Dendritic cell treated with granulocyte-macrophage colony-stimulating factor and Interleukin-4, amounts not matched to agents 40 ng/mL and 50 ng/mL, for 4 days (primary cell): ENCODE measurements at regions not wholly inside any gene's neighbourhood (a gene's known extent, or its start where the extent isn't known, plus 50 kb on each side); places are given as distances from the start of the nearest gene placed in this dataset.
"Not testable (repeated sequence)": the region's sequence is repeated elsewhere in the genome, so short reads cannot be mapped to it uniquely, and the experiment has no call there.

ENCODE experiments used
- H3K27ac Mint-ChIP-seq: one replicate; pipeline ENCODE4 v1.8.0; 2022; ENCODE audit warnings: mild to moderate bottlenecking, mixed read lengths
- H3K27me3 Mint-ChIP-seq: one replicate; pipeline ENCODE4 v1.8.0; 2022; ENCODE audit warnings: mild to moderate bottlenecking, mixed read lengths
- H3K36me3 Mint-ChIP-seq: one replicate; pipeline ENCODE4 v1.8.0; 2022; ENCODE audit warnings: low read depth, mixed read lengths
- H3K4me1 Mint-ChIP-seq: one replicate; pipeline ENCODE4 v1.8.0; 2022; ENCODE audit warnings: low read depth, mixed read lengths
- H3K4me3 Mint-ChIP-seq: one replicate; pipeline ENCODE4 v1.8.0; 2022; ENCODE audit warnings: mild to moderate bottlenecking, moderate library complexity, mixed read lengths
- H3K9me3 Mint-ChIP-seq: one replicate; pipeline ENCODE4 v1.8.0; 2022; ENCODE audit warnings: mixed read lengths
- intact Hi-C: fragments of 100-400 bp; cut with micrococcal nuclease; formaldehyde crosslinking; loops from one replicate; pipeline ENCODE4 v1.15.0; 2022

GRCh38 chr4:56132835-56133234 is 184.1 kb downstream of the CEP135 start:
- Mint-ChIP-seq H3K36me3 (no peaks in the 10 kb centered on the region), H3K27ac (no peak overlapping the region), H3K9me3 (no peaks in the 10 kb centered on the region), H3K4me3 (no peak overlapping the region), H3K4me1 (no peaks in the 10 kb centered on the region), H3K27me3 (no peaks in the 10 kb centered on the region)
- intact Hi-C loops: no loop called here

GRCh38 chr4:56132188-56132587 is 183.4 kb downstream of the CEP135 start:
- H3K36me3 Mint-ChIP-seq, H3K4me3 Mint-ChIP-seq, H3K27me3 Mint-ChIP-seq, intact Hi-C loops, H3K9me3 Mint-ChIP-seq, H3K4me1 Mint-ChIP-seq, H3K27ac Mint-ChIP-seq: not testable (repeated sequence)

GRCh38 chr4:56130606-56131155 is 181.9 kb downstream of the CEP135 start:
- H3K4me1 Mint-ChIP-seq: no peaks in the 10 kb centered on the region
- H3K27me3 Mint-ChIP-seq: no peaks in the 10 kb centered on the region
- no peak overlapping the region for H3K4me3 Mint-ChIP-seq
- H3K9me3 Mint-ChIP-seq: no peaks in the 10 kb centered on the region
- H3K27ac Mint-ChIP-seq: no peak overlapping the region
- no peaks in the 10 kb centered on the region for H3K36me3 Mint-ChIP-seq
- intact Hi-C loops: no loop called here

GRCh38 chr4:56129431-56129861 is 180.7 kb downstream of the CEP135 start:
- H3K9me3 Mint-ChIP-seq: no peaks in the 10 kb centered on the region
- intact Hi-C loops: no loop called here

GRCh38 chr4:56128213-56128612 is 179.5 kb downstream of the CEP135 start:
- intact Hi-C loops: no loop called here
- no peak overlapping the region for H3K4me3 Mint-ChIP-seq
- no peak overlapping the region for H3K27ac Mint-ChIP-seq
- no peaks in the 10 kb centered on the region for H3K4me1 Mint-ChIP-seq
- H3K27me3 Mint-ChIP-seq: no peaks in the 10 kb centered on the region
- no peaks in the 10 kb centered on the region for H3K9me3 Mint-ChIP-seq
- no peaks in the 10 kb centered on the region for H3K36me3 Mint-ChIP-seq

More at GRCh38 chr4:56129431-56129861, 180.7 kb downstream of the CEP135 start:
- H3K4me3 Mint-ChIP-seq: no peak overlapping the region
- no peaks in the 10 kb centered on the region for H3K27me3 Mint-ChIP-seq
- H3K36me3 Mint-ChIP-seq: no peaks in the 10 kb centered on the region
- H3K4me1 Mint-ChIP-seq: no peaks in the 10 kb centered on the region
- H3K27ac Mint-ChIP-seq: no peak overlapping the region

- Mint-ChIP-seq H3K27ac (no peak overlapping the region), H3K36me3 (no peaks in the 10 kb centered on the region), H3K9me3 (no peaks in the 10 kb centered on the region), H3K4me3 (no peak overlapping the region), H3K4me1 (no peaks in the 10 kb centered on the region), H3K27me3 (no peaks in the 10 kb centered on the region)
- intact Hi-C loops: no loop called here
Measured at GRCh38 chr4:56127716-56128115, 179.0 kb downstream of the CEP135 start.

- no peaks in the 10 kb centered on the region for H3K27me3 Mint-ChIP-seq
- intact Hi-C loops: no loop called here
Measured at GRCh38 chr4:56123547-56123946, 174.8 kb downstream of the CEP135 start.

GRCh38 chr4:56123051-56123450 is 174.3 kb downstream of the CEP135 start:
- intact Hi-C loops: no loop called here
- Mint-ChIP-seq H3K9me3 (no peaks in the 10 kb centered on the region), H3K27ac (no peak overlapping the region), H3K36me3 (no peaks in the 10 kb centered on the region), H3K27me3 (no peaks in the 10 kb centered on the region), H3K4me1 (no peaks in the 10 kb centered on the region), H3K4me3 (no peak overlapping the region)

More at GRCh38 chr4:56123547-56123946, 174.8 kb downstream of the CEP135 start:
- H3K4me3 Mint-ChIP-seq: no peak overlapping the region
- no peaks in the 10 kb centered on the region for H3K36me3 Mint-ChIP-seq
- no peaks in the 10 kb centered on the region for H3K4me1 Mint-ChIP-seq
- H3K9me3 Mint-ChIP-seq: no peaks in the 10 kb centered on the region
- no peak overlapping the region for H3K27ac Mint-ChIP-seq

- intact Hi-C loops: no loop called here
- no peaks in the 10 kb centered on the region for H3K27me3 Mint-ChIP-seq
- H3K36me3 Mint-ChIP-seq: no peaks in the 10 kb centered on the region
- H3K9me3 Mint-ChIP-seq: no peaks in the 10 kb centered on the region
- no peaks in the 10 kb centered on the region for H3K4me1 Mint-ChIP-seq
- no peak overlapping the region for H3K4me3 Mint-ChIP-seq
- no peak overlapping the region for H3K27ac Mint-ChIP-seq
Measured at GRCh38 chr4:56118845-56119244, 170.1 kb downstream of the CEP135 start.

GRCh38 chr4:56118055-56118454 is 169.3 kb downstream of the CEP135 start:
- Mint-ChIP-seq H3K9me3 (no peaks in the 10 kb centered on the region), H3K27me3 (no peaks in the 10 kb centered on the region), H3K36me3 (no peaks in the 10 kb centered on the region), H3K4me3 (no peak overlapping the region), H3K27ac (no peak overlapping the region), H3K4me1 (no peaks in the 10 kb centered on the region)
- intact Hi-C loops: no loop called here

GRCh38 chr4:56115898-56116297 is 167.2 kb downstream of the CEP135 start:
- no peaks in the 10 kb centered on the region for H3K27me3 Mint-ChIP-seq
- H3K36me3 Mint-ChIP-seq: no peaks in the 10 kb centered on the region
- no peak overlapping the region for H3K27ac Mint-ChIP-seq
- H3K4me3 Mint-ChIP-seq: no peak overlapping the region
- no peaks in the 10 kb centered on the region for H3K4me1 Mint-ChIP-seq
- intact Hi-C loops: no loop called here
- H3K9me3 Mint-ChIP-seq: no peaks in the 10 kb centered on the region

- Mint-ChIP-seq H3K4me1 (no peaks in the 10 kb centered on the region), H3K9me3 (no peaks in the 10 kb centered on the region), H3K36me3 (no peaks in the 10 kb centered on the region), H3K27me3 (no peaks in the 10 kb centered on the region), H3K4me3 (no peak overlapping the region), H3K27ac (no peak overlapping the region)
- intact Hi-C loops: no loop called here
Measured at GRCh38 chr4:56112377-56112776, 163.6 kb downstream of the CEP135 start.

GRCh38 chr4:56106180-56107147 is 157.7 kb downstream of the CEP135 start:
- H3K4me1 Mint-ChIP-seq: no peaks in the 10 kb centered on the region
- no peak overlapping the region for H3K27ac Mint-ChIP-seq
- H3K4me3 Mint-ChIP-seq: no peak overlapping the region
- H3K36me3 Mint-ChIP-seq: no peaks in the 10 kb centered on the region
- intact Hi-C loops: no loop called here
- H3K27me3 Mint-ChIP-seq: no peaks in the 10 kb centered on the region
- no peaks in the 10 kb centered on the region for H3K9me3 Mint-ChIP-seq

GRCh38 chr4:56104188-56104587 is 155.4 kb downstream of the CEP135 start:
- intact Hi-C loops: no loop called here
- no peaks in the 10 kb centered on the region for H3K36me3 Mint-ChIP-seq
- H3K9me3 Mint-ChIP-seq: no peaks in the 10 kb centered on the region
- no peak overlapping the region for H3K4me3 Mint-ChIP-seq
- no peak overlapping the region for H3K27ac Mint-ChIP-seq
- no peaks in the 10 kb centered on the region for H3K27me3 Mint-ChIP-seq
- no peaks in the 10 kb centered on the region for H3K4me1 Mint-ChIP-seq
